SK-N-SH (cell line): ENCODE measurements at regions not wholly inside any gene's neighbourhood (a gene's known extent, or its start where the extent isn't known, plus 50 kb on each side); places are given as distances from the start of the nearest gene placed in this dataset.
"Not testable (repeated sequence)": the region's sequence is repeated elsewhere in the genome, so short reads cannot be mapped to it uniquely, and the experiment has no call there.

Experiments
- CTCF ChIA-PET: fragments of 300-600, 350-600 bp; formaldehyde crosslinking; extraction: SDS; loops from one replicate; lab custom pipeline; 2021; lab: Yijun Ruan, JAX
- POLR2A ChIA-PET: fragments of 350-600 bp; sonication (Branson Sonifier 250); formaldehyde crosslinking; extraction: SDS; loops from one replicate; lab custom pipeline; 2020; ENCODE audit warnings: antibody characterized with exemption, inconsistent platforms; lab: Yijun Ruan, JAX
- DNase-seq: peaks from one replicate; pipeline ENCODE4 v3.0.0; 2012
- H2AFZ ChIP-seq: fragments of 200-600 bp; sonication (generic); 2 replicates; pipeline ENCODE4 v1.8.1; 2016; ENCODE audit warnings: antibody characterized with exemption, mild to moderate bottlenecking, low read depth
- H3F3A ChIP-seq: fragments of 200-600 bp; sonication (generic); replicated peaks from 2 replicates; pipeline ENCODE3; 2016; ENCODE audit warnings: antibody characterized with exemption, mild to moderate bottlenecking; ENCODE audit not compliant: insufficient read depth
- H3K27ac ChIP-seq, 2 experiments: fragments of 200-500 bp in 1 of 2; fragments of 200-600 bp in 1 of 2; sonication (Bioruptor generic) in 1 of 2; sonication (generic), shearing (Covaris generic) in 1 of 2; 2 replicates each; pipeline versions ENCODE4 v1.5.1 to v1.6.1; 2014 to 2016; ENCODE audit warnings: low read depth in 2 of 2, inconsistent platforms in 1 of 2, low read length in 1 of 2, mild to moderate bottlenecking in 1 of 2, mixed read lengths in 1 of 2
- H3K27me3 ChIP-seq: fragments of 200-600 bp; sonication (generic), shearing (Covaris generic); 2 replicates; pipeline ENCODE4 v1.6.1; 2016; ENCODE audit warnings: mixed run types; ENCODE audit not compliant: insufficient read depth
- H3K36me3 ChIP-seq, 2 experiments: fragments of 200-500 bp in 1 of 2; fragments of 200-600 bp in 1 of 2; sonication (Bioruptor generic) in 1 of 2; sonication (generic) in 1 of 2; replicated peaks in 1 of 2; 2 replicates each; pipeline versions ENCODE3 to v1.5.1; 2014 to 2016; ENCODE audit warnings: low read length in 1 of 2, mild to moderate bottlenecking in 1 of 2; ENCODE audit not compliant: insufficient read depth in 2 of 2, control insufficient read depth in 1 of 2
- H3K4me1 ChIP-seq, 2 experiments: fragments of 200-500 bp in 1 of 2; fragments of 200-600 bp in 1 of 2; sonication (Bioruptor generic) in 1 of 2; sonication (generic), shearing (Covaris generic) in 1 of 2; 2 replicates each; pipeline versions ENCODE4 v1.5.1 to v1.6.1; 2014 to 2016; ENCODE audit warnings: low read depth in 1 of 2, low read length in 1 of 2, mixed run types in 1 of 2; ENCODE audit not compliant: insufficient read depth in 2 of 2, control insufficient read depth in 1 of 2
- H3K4me2 ChIP-seq: fragments of 200-600 bp; sonication (generic), shearing (Covaris generic); 2 replicates; pipeline ENCODE4 v1.6.1; 2017; ENCODE audit warnings: mixed run types
- H3K4me3 ChIP-seq, 2 experiments: fragments of 200-500 bp in 1 of 2; fragments of 200-600 bp in 1 of 2; sonication (Bioruptor generic) in 1 of 2; sonication (generic), shearing (Covaris generic) in 1 of 2; 2 replicates each; pipeline versions ENCODE4 v1.5.1 to v1.8.1; 2014 to 2016; ENCODE audit warnings: low read depth in 2 of 2, inconsistent platforms in 1 of 2, low read length in 1 of 2, mild to moderate bottlenecking in 1 of 2, mixed read lengths in 1 of 2, moderate library complexity in 1 of 2
- H3K79me2 ChIP-seq: fragments of 200-600 bp; sonication (generic); 2 replicates; pipeline ENCODE4 v1.8.1; 2017; ENCODE audit warnings: mild to moderate bottlenecking; ENCODE audit not compliant: insufficient read depth
- H3K9ac ChIP-seq: fragments of 200-600 bp; sonication (generic); 2 replicates; pipeline ENCODE4 v1.6.1; 2017; ENCODE audit warnings: mixed run types
- H3K9me2 ChIP-seq: fragments of 200-600 bp; sonication (generic); 2 replicates; pipeline ENCODE4 v1.6.1; 2017; ENCODE audit warnings: mixed run types
- H3K9me3 ChIP-seq: fragments of 200-600 bp; sonication (generic); 2 replicates; pipeline ENCODE4 v1.6.1; 2017; ENCODE audit warnings: mixed run types, mild to moderate bottlenecking, moderate library complexity
- H4K20me1 ChIP-seq: fragments of 200-600 bp; sonication (generic); 2 replicates; pipeline ENCODE4 v1.6.1; 2017; ENCODE audit warnings: mild to moderate bottlenecking, mixed run types; ENCODE audit not compliant: insufficient read depth
- CHD2 ChIP-seq: fragments of 150-350 bp; IDR thresholded peaks from 2 replicates; pipeline ENCODE4 v1.6.1; 2018; ENCODE audit warnings: low read length; ENCODE audit not compliant: partially characterized antibody
- ELF1 ChIP-seq: IDR thresholded peaks from 2 replicates; pipeline ENCODE4 v1.4.0; 2012
- FOSL2 ChIP-seq: IDR thresholded peaks from 2 replicates; pipeline ENCODE4 v1.4.0; 2012; ENCODE audit warnings: low read depth, mild to moderate bottlenecking, moderate library complexity, borderline replicate concordance
- FOXM1 ChIP-seq: IDR thresholded peaks from 2 replicates; pipeline ENCODE4 v1.4.0; 2012; ENCODE audit warnings: low read depth, mild to moderate bottlenecking
- GABPA ChIP-seq: IDR thresholded peaks from 2 replicates; pipeline ENCODE4 v1.4.0; 2012; ENCODE audit warnings: low read depth, mild to moderate bottlenecking
- IRF3 ChIP-seq: fragments of 150-350 bp; IDR thresholded peaks from 2 replicates; pipeline ENCODE4 v1.6.1; 2016; ENCODE audit warnings: mild to moderate bottlenecking, low read depth, low read length
- JUND ChIP-seq: IDR thresholded peaks from 2 replicates; pipeline ENCODE4 v1.4.0; 2012
- MEF2A ChIP-seq: IDR thresholded peaks from 2 replicates; pipeline ENCODE4 v1.4.0; 2012; ENCODE audit warnings: low read depth, borderline replicate concordance
- NFIC ChIP-seq: IDR thresholded peaks from 2 replicates; pipeline ENCODE4 v1.4.0; 2012; ENCODE audit warnings: borderline replicate concordance
- RAD21 ChIP-seq: IDR thresholded peaks from 2 replicates; pipeline ENCODE4 v1.6.1; 2012; ENCODE audit warnings: mild to moderate bottlenecking, low read length
- RCOR1 ChIP-seq: fragments of 150-350 bp; IDR thresholded peaks from 2 replicates; pipeline ENCODE4 v1.6.1; 2017; ENCODE audit warnings: antibody characterized with exemption, low read length
- REST ChIP-seq: IDR thresholded peaks from 2 replicates; pipeline ENCODE4 v1.6.1; 2012; ENCODE audit warnings: mild to moderate bottlenecking, low read depth, low read length, moderate library complexity
- TAF1 ChIP-seq: IDR thresholded peaks from 2 replicates; pipeline ENCODE4 v1.6.1; 2012; ENCODE audit warnings: low read depth, mild to moderate bottlenecking, low read length, moderate library complexity, borderline replicate concordance
- TCF12 ChIP-seq: IDR thresholded peaks from 2 replicates; pipeline ENCODE4 v1.4.0; 2012
- USF1 ChIP-seq: IDR thresholded peaks from 2 replicates; pipeline ENCODE4 v1.4.0; 2012; ENCODE audit warnings: low read depth, borderline replicate concordance
- YY1 ChIP-seq: IDR thresholded peaks from 2 replicates; pipeline ENCODE4 v1.4.0; 2012; ENCODE audit warnings: low read depth, mild to moderate bottlenecking
- ZBTB33 ChIP-seq: IDR thresholded peaks from 2 replicates; pipeline ENCODE4 v1.4.0; 2012; ENCODE audit warnings: low read depth, borderline replicate concordance
- WGBS: methylation state at CpG from one replicate; pipeline ENCODE4 v1.1.6; 2017; ENCODE audit warnings: low lambda C conversion rate; 5-methylcytosine and 5-hydroxymethylcytosine counted together

- Histone ChIP-seq H3K79me2 (no peaks in the 10 kb centered on the region), H3K4me3 (no peak overlapping the region), H3K9ac (no peak overlapping the region), H3K27me3 (no peaks in the 10 kb centered on the region; the same call in 1 of the 2 replicates), H4K20me1 (no peaks in the 10 kb centered on the region), H3F3A (no peaks in the 10 kb centered on the region), H3K9me3 (no peaks in the 10 kb centered on the region), H3K27ac (no peak overlapping the region), H2AFZ (no peak overlapping the region), H3K4me2 (no peak overlapping the region), H3K36me3 (no peaks in the 10 kb centered on the region), H3K9me2 (no peaks in the 10 kb centered on the region), H3K4me1 (peaks cover 0 to 2% of the 10 kb centered on the region in 2 experiments; a peak in 1 of 4 replicates)
- POLR2A ChIA-PET = no interaction called here
- CTCF ChIA-PET = interaction anchor here (1.0 kb wide), 1 partner anchor 19 kb away, joined by 3 read pairs; no protein-coding TSS in a partner anchor
- TF ChIP-seq IRF3 = no peak
- no peak for TF ChIP-seq RAD21
- no peak for TF ChIP-seq CHD2
- no peak for TF ChIP-seq REST
- no peak for TF ChIP-seq ZBTB33
- TF ChIP-seq ELF1 = no peak
- TF ChIP-seq TAF1 = no peak
- TF ChIP-seq USF1 = no peak
- no peak for TF ChIP-seq FOSL2
- TF ChIP-seq RCOR1 = no peak
- TF ChIP-seq MEF2A = no peak
- no peak for TF ChIP-seq FOXM1
- TF ChIP-seq JUND = no peak
- no peak for TF ChIP-seq NFIC
- no peak for TF ChIP-seq YY1
- no peak for TF ChIP-seq TCF12
- TF ChIP-seq GABPA = no peak
- no peak for DNase-seq
- WGBS = 40% methylated on average over 2 of the region's 2 CpGs
Measured at GRCh38 chr7:91358303-91358702, 94.1 kb downstream of the FZD1 start.

- H4K20me1 ChIP-seq, CTCF ChIA-PET, H3K4me1 ChIP-seq, H3K9ac ChIP-seq, DNase-seq, H3F3A ChIP-seq, H3K79me2 ChIP-seq, H3K36me3 ChIP-seq, H3K4me2 ChIP-seq, H3K9me2 ChIP-seq, H2AFZ ChIP-seq, H3K9me3 ChIP-seq, H3K27me3 ChIP-seq, POLR2A ChIA-PET, H3K4me3 ChIP-seq, H3K27ac ChIP-seq: not testable (repeated sequence)
- 54% methylated on average over 5 of the region's 5 CpGs for WGBS
Measured at GRCh38 chr7:91365097-91365496, 100.9 kb downstream of the FZD1 start.
